ENCODE measurements at regions not wholly inside any gene's neighbourhood (a gene's known extent, or its start where the extent isn't known, plus 50 kb on each side); places are given as distances from the start of the nearest gene placed in this dataset.
"Not testable (repeated sequence)": the region's sequence is repeated elsewhere in the genome, so short reads cannot be mapped to it uniquely, and the experiment has no call there.

GRCh38 chr16:26605626-26606271 lies 461.0 kb upstream of the C16orf82 start:
- Histone ChIP-seq H3K27me3 (no peaks in the 10 kb centered on the region), H3K4me1 (no peaks in the 10 kb centered on the region), H3K9me3 (no peaks in the 10 kb centered on the region), H3K36me3 (no peaks in the 10 kb centered on the region), H3K4me3 (no peak overlapping the region), H3K27ac (no peak overlapping the region)
- TF ChIP-seq CTCF (IDR thresholded peaks at IDR 0.05) (no peak), POLR2A (IDR thresholded peaks at IDR 0.05) (no peak)
- DNase-seq: no peak

GRCh38 chr16:26606381-26607150 lies 460.2 kb upstream of the C16orf82 start:
- DNase-seq: no peak
- no peaks in the 10 kb centered on the region for H3K9me3 ChIP-seq
- no peak for TF ChIP-seq CTCF (IDR thresholded peaks at IDR 0.05)
- no peak for TF ChIP-seq POLR2A (IDR thresholded peaks at IDR 0.05)
- H3K27ac ChIP-seq: no peak overlapping the region
- H3K4me1 ChIP-seq: no peaks in the 10 kb centered on the region
- H3K27me3 ChIP-seq: no peaks in the 10 kb centered on the region
- no peak overlapping the region for H3K4me3 ChIP-seq
- no peaks in the 10 kb centered on the region for H3K36me3 ChIP-seq

GRCh38 chr16:26614237-26614841 lies 452.4 kb upstream of the C16orf82 start:
- no peak for DNase-seq
- Histone ChIP-seq H3K27me3 (no peaks in the 10 kb centered on the region), H3K36me3 (no peaks in the 10 kb centered on the region), H3K4me3 (no peak overlapping the region), H3K27ac (no peak overlapping the region), H3K9me3 (peaks cover 0 to 3% (median 0%) of the 10 kb centered on the region in 4 donors), H3K4me1 (no peaks in the 10 kb centered on the region)
- no peak for TF ChIP-seq POLR2A (IDR thresholded peaks at IDR 0.05)
- TF ChIP-seq CTCF (IDR thresholded peaks at IDR 0.05): no peak

GRCh38 chr16:26623442-26623841 lies 443.3 kb upstream of the C16orf82 start:
- Histone ChIP-seq H3K27ac (no peak overlapping the region), H3K4me3 (no peak overlapping the region), H3K36me3 (no peaks in the 10 kb centered on the region), H3K4me1 (no peaks in the 10 kb centered on the region), H3K27me3 (no peaks in the 10 kb centered on the region), H3K9me3 (peaks cover 0 to 3% (median 0%) of the 10 kb centered on the region in 4 donors)
- no peak for TF ChIP-seq CTCF (IDR thresholded peaks at IDR 0.05)
- no peak for TF ChIP-seq POLR2A (IDR thresholded peaks at IDR 0.05)
- no peak for DNase-seq

GRCh38 chr16:26627958-26628357 lies 438.8 kb upstream of the C16orf82 start:
- no peak for DNase-seq
- H3K9me3 ChIP-seq: peaks cover 0 to 6% (median 0%) of the 10 kb centered on the region in 4 donors
- H3K4me1 ChIP-seq: no peaks in the 10 kb centered on the region
- no peaks in the 10 kb centered on the region for H3K36me3 ChIP-seq
- no peak overlapping the region for H3K27ac ChIP-seq
- no peaks in the 10 kb centered on the region for H3K27me3 ChIP-seq
- H3K4me3 ChIP-seq: no peak overlapping the region
- TF ChIP-seq POLR2A (IDR thresholded peaks at IDR 0.05) (no peak), CTCF (IDR thresholded peaks at IDR 0.05) (no peak)

- not testable (repeated sequence) for H3K27ac ChIP-seq, H3K27me3 ChIP-seq, H3K4me1 ChIP-seq, DNase-seq, H3K9me3 ChIP-seq, H3K4me3 ChIP-seq, H3K36me3 ChIP-seq
Observed at GRCh38 chr16:26631365-26631764, 435.4 kb upstream of the C16orf82 start.
